ENCODE measurements at regions not wholly inside any gene's neighbourhood (a gene's known extent, or its start where the extent isn't known, plus 50 kb on each side); places are given as distances from the start of the nearest gene placed in this dataset.

DNA sequence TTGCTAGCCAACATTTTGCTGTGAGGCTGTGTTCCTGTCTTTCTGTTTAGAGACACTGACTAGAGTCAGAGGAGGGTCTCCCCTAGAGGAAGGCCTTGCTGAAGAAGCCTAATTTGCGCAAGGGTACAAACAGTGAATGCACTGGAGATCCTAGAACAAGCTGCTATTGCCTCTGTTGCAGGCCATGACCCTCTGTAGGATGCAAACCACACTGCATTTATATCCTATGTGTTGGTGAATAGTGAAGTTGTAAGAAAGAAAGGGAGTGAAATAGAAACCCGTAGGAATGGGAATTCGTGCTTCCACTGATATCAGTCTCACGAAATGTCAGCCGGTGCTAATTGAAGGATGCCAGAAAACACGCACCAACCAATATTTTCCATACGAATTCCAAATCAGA lies 88.2 kb downstream of the GJA1 start:
- DNase-seq (ENCODE audit: low read depth) = no peak
- TF ChIP-seq, protein P1, sequence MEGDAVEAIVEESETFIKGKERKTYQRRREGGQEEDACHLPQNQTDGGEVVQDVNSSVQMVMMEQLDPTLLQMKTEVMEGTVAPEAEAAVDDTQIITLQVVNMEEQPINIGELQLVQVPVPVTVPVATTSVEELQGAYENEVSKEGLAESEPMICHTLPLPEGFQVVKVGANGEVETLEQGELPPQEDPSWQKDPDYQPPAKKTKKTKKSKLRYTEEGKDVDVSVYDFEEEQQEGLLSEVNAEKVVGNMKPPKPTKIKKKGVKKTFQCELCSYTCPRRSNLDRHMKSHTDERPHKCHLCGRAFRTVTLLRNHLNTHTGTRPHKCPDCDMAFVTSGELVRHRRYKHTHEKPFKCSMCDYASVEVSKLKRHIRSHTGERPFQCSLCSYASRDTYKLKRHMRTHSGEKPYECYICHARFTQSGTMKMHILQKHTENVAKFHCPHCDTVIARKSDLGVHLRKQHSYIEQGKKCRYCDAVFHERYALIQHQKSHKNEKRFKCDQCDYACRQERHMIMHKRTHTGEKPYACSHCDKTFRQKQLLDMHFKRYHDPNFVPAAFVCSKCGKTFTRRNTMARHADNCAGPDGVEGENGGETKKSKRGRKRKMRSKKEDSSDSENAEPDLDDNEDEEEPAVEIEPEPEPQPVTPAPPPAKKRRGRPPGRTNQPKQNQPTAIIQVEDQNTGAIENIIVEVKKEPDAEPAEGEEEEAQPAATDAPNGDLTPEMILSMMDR (conservative IDR thresholded peaks at IDR 0.05; ENCODE audit: low read length) = no peak
- H3K4me3 ChIP-seq (ENCODE audit: low read length) = no peak overlapping the region

DNA sequence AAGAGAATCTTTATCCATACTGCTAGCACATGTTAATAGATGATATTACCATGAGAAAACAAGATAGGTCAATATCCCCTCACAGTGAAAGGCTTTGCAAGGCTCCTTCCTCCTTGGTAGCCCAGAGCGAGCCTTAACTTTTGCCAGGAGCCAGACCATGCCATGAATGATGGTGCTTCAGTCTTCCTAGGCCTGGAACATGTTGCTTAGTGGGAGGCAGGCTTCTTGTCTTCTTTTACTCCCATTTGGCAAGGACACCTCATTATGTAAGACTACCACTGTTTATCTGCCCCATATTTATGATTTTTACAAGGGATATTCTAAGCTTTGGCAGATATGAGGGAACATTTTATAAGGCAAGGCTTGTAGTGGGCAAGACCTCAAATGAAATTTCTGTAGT lies 90.8 kb downstream of the GJA1 start:
- DNase-seq (ENCODE audit: low read depth) = no peak
- no peak overlapping the region for H3K4me3 ChIP-seq (ENCODE audit: low read length)
- TF ChIP-seq, protein P1 (conservative IDR thresholded peaks at IDR 0.05; ENCODE audit: low read length) = no peak

DNA sequence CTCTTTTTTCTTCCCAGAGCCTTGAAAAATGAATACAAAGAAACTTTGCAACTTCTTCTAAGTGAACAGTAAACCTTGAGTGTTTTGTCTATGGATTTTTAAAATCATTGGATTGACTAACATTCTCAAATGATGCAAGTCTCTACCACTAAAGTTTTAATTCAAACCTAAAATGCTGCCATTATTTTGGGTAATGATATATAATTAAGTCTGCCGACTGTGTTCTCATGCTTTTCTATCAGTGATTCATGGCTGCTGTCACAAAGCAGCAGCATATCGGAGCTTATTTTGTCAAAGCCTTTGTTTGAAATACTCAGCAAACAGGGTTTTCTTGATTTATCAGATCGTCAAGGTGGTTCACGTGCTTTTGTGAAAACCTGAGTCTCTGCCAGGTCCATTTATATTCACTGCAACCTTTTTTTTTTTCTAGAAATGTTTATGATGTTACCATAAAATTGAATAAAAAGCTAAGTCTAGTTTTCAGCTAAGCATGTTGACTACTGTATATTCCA lies 96.3 kb downstream of the GJA1 start:
- H3K4me3 ChIP-seq (ENCODE audit: low read length) = no peak overlapping the region
- DNase-seq (ENCODE audit: low read depth) = no peak
- TF ChIP-seq, protein P1 (conservative IDR thresholded peaks at IDR 0.05; ENCODE audit: low read length) = no peak

DNA sequence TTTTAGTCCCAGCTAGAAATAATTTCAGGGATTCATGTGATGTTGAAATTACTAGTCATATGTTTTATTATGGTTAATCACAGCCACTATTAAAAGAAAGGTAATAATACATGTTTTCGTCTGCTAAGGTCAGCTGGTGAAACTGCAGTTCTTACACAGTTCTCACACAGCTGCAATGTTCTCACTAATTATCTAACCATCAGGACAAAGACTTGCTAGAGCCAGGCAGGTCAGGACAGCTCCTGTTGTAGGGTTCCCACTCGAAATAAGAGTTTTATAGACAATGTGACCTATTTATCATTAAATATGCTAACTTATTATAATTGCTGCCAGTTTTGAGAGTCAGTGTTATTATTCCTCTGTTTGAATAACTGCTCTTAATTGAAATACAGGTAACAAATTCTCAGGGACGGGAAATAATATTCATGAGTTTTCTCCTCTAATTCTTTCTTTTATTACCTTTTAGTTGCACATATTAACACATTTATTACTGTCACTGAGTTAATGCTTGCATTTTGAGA lies 97.9 kb downstream of the GJA1 start:
- TF ChIP-seq, protein P1 (conservative IDR thresholded peaks at IDR 0.05; ENCODE audit: low read length) = no peak
- DNase-seq (ENCODE audit: low read depth) = no peak

DNA sequence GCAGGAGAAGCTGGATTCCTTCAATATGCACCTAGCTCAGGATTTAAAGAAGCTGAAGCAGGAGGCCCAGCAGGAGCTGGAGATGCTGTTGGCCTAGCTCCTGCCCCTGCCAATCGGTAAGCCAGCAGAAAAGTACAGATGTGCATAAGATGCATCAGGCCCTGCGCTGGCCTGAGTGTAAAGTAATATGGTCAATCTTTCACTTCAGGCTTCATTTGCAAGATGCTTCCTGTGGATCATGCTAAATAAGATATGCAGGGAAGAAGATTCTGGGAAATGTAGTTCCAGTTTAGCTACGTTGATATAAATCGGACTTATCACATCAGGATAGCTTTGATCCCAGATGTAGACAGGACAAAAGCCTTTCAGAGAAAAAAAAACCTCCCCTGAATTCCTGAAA lies 100.3 kb downstream of the GJA1 start:
- H3K4me3 ChIP-seq (ENCODE audit: low read length) = no peak overlapping the region
- no peak for DNase-seq (ENCODE audit: low read depth)
- TF ChIP-seq, protein P1 (conservative IDR thresholded peaks at IDR 0.05; ENCODE audit: low read length) = no peak

More for the DNA sequence above, 97.9 kb downstream of the GJA1 start:
- no peak overlapping the region for H3K4me3 ChIP-seq (ENCODE audit: low read length)

DNA sequence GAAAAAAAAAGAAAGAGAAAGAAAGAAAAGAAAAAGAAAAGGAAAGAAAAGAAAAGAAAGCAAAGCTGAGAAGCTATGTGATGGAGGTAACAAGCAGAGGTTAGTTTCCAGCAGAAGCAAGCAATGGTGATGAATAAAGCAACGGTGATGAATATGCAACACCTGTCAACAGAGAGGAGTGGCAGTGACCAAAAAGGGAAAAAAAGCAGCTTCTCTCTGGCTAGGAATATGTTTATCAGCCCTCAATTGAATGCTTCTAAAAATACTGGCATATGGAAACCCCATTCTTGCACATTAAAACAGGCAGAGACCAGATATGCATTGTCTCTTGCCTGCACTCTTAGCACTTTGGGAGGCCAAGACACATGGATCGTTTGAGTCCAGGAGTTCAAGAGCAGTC lies 100.9 kb downstream of the GJA1 start:
- DNase-seq (ENCODE audit: low read depth) = no peak
- TF ChIP-seq, protein P1 (conservative IDR thresholded peaks at IDR 0.05; ENCODE audit: low read length) = no peak
- no peak overlapping the region for H3K4me3 ChIP-seq (ENCODE audit: low read length)

DNA sequence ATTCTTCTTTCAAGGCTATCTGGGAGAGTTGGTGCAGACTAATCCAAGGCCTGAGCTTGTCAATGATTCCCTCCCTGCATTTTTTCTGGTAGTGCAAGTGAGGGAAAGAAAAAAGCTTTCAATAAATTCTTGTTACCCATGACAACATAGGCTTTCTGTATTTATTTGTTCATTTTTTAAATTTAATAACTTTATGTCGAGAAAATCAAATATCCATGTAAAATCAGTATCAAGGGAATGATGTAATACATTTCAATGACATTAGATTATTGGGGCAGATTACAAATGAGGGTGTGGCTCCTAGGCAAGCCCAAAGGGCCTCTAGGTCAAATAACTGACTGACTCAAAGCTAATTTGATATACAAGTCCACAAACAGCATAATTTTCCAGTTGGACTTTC lies 104.0 kb downstream of the GJA1 start:
- no peak for DNase-seq (ENCODE audit: low read depth)
- no peak overlapping the region for H3K4me3 ChIP-seq (ENCODE audit: low read length)
- TF ChIP-seq, protein P1 (conservative IDR thresholded peaks at IDR 0.05; ENCODE audit: low read length) = no peak
